Neural cell (in vitro differentiated cells): ENCODE measurements at regions not wholly inside any gene's neighbourhood (a gene's known extent, or its start where the extent isn't known, plus 50 kb on each side); places are given as distances from the start of the nearest gene placed in this dataset.

Experiments used
- H2AFZ ChIP-seq: fragments of 200-600, 300-800 bp; sonication (generic), shearing (Covaris generic); 2 replicates; pipeline ENCODE4 v1.6.0; 2014; ENCODE audit warnings: low read depth, mild to moderate bottlenecking, antibody characterized with exemption, low read length, moderate library complexity
- H3F3A ChIP-seq: fragments of 200-600 bp; shearing (Covaris generic); 2 replicates; pipeline ENCODE4 v1.6.1; 2016; ENCODE audit warnings: mild to moderate bottlenecking, moderate library complexity, mixed read lengths, antibody characterized with exemption, low read length; ENCODE audit not compliant: insufficient read depth, poor library complexity, severe bottlenecking
- H3K27ac ChIP-seq: fragments of 200-600, 300-800 bp; sonication (generic), shearing (Covaris generic); 2 replicates; pipeline ENCODE4 v1.5.1; 2014; ENCODE audit warnings: mild to moderate bottlenecking, low read length, moderate library complexity
- H3K27me3 ChIP-seq: fragments of 300-800, 200-600 bp; sonication (generic), shearing (Covaris generic); 2 replicates; pipeline ENCODE4 v1.6.0; 2014; ENCODE audit warnings: mild to moderate bottlenecking, low read depth, low read length, moderate library complexity; ENCODE audit not compliant: insufficient read depth
- H3K36me3 ChIP-seq: fragments of 300-800, 200-600 bp; sonication (generic), shearing (Covaris generic); 2 replicates; pipeline ENCODE4 v1.5.1; 2014; ENCODE audit warnings: mild to moderate bottlenecking, antibody characterized with exemption, low read length, moderate library complexity; ENCODE audit not compliant: insufficient read depth
- H3K4me2 ChIP-seq: fragments of 300-800, 200-600 bp; sonication (generic), shearing (Covaris generic); 2 replicates; pipeline ENCODE4 v1.6.0; 2014; ENCODE audit warnings: mild to moderate bottlenecking, low read length
- H3K4me3 ChIP-seq: fragments of 300-800, 200-600 bp; sonication (generic), shearing (Covaris generic); 2 replicates; pipeline ENCODE4 v1.5.1; 2014; ENCODE audit warnings: mild to moderate bottlenecking, low read length, moderate library complexity
- H3K79me2 ChIP-seq: fragments of 200-600 bp; shearing (Covaris generic); replicated peaks from 2 replicates; pipeline ENCODE4 v1.6.0; 2014; ENCODE audit warnings: mild to moderate bottlenecking, low read length, moderate library complexity; ENCODE audit not compliant: insufficient read depth
- H3K9ac ChIP-seq: fragments of 300-800, 200-600 bp; sonication (generic), shearing (Covaris generic); 2 replicates; pipeline ENCODE4 v1.6.1; 2016; ENCODE audit warnings: mild to moderate bottlenecking, low read length, mixed read lengths
- H3K9me2 ChIP-seq: fragments of 200-600 bp; shearing (Covaris generic); 2 replicates; pipeline ENCODE4 v1.6.1; 2016; ENCODE audit warnings: mild to moderate bottlenecking, low read length, mixed read lengths; ENCODE audit not compliant: insufficient read depth
- H3K9me3 ChIP-seq: fragments of 200-600, 300-800 bp; sonication (generic), shearing (Covaris generic); 2 replicates; pipeline ENCODE4 v1.6.1; 2016; ENCODE audit warnings: mild to moderate bottlenecking, mixed run types, low read length, moderate library complexity, mixed read lengths
- H4K20me1 ChIP-seq: fragments of 200-600 bp; shearing (Covaris generic); 2 replicates; pipeline ENCODE4 v1.6.1; 2016; ENCODE audit warnings: mild to moderate bottlenecking, mixed run types; ENCODE audit not compliant: insufficient read depth
- CTCF ChIP-seq: fragments of 450-650 bp; IDR thresholded peaks from 2 replicates; pipeline ENCODE4 v1.5.1; 2014; ENCODE audit warnings: antibody characterized with exemption, mild to moderate bottlenecking, moderate library complexity; ENCODE audit not compliant: poor library complexity, severe bottlenecking
- EP300 ChIP-seq: fragments of 450-650 bp; conservative IDR thresholded peaks from 2 replicates; pipeline ENCODE4 v1.6.1; 2014; ENCODE audit warnings: antibody characterized with exemption, mild to moderate bottlenecking, moderate library complexity; ENCODE audit not compliant: poor library complexity, severe bottlenecking
- EZH2 ChIP-seq: fragments of 200-600, 300-800 bp; shearing (Covaris generic), sonication (generic); IDR thresholded peaks from 2 replicates; pipeline ENCODE4 v1.6.1; 2014; ENCODE audit warnings: antibody characterized with exemption, low read length, borderline replicate concordance, mild to moderate bottlenecking; ENCODE audit not compliant: insufficient read depth, poor library complexity, severe bottlenecking
- MXI1 ChIP-seq: fragments of 450-650 bp; conservative IDR thresholded peaks from 2 replicates; pipeline ENCODE4 v1.6.1; 2014; ENCODE audit warnings: antibody characterized with exemption, mild to moderate bottlenecking; ENCODE audit not compliant: poor library complexity, severe bottlenecking
- POLR2AphosphoS5 ChIP-seq: IDR thresholded peaks from 2 replicates; pipeline ENCODE4 v1.6.1; 2012
- RAD21 ChIP-seq: fragments of 450-650 bp; conservative IDR thresholded peaks from 2 replicates; pipeline ENCODE4 v1.6.1; 2014; ENCODE audit warnings: antibody characterized with exemption, mild to moderate bottlenecking, moderate library complexity
- SMC3 ChIP-seq: fragments of 450-650 bp; conservative IDR thresholded peaks from 2 replicates; pipeline ENCODE4 v1.6.1; 2014; ENCODE audit warnings: antibody characterized with exemption, mild to moderate bottlenecking, moderate library complexity; ENCODE audit not compliant: poor library complexity
- TAF1 ChIP-seq: IDR thresholded peaks from 2 replicates; pipeline ENCODE4 v1.6.1; 2012; ENCODE audit warnings: low read depth
- TF ChIP-seq, protein P1 (sequence below): IDR thresholded peaks from 2 replicates; pipeline ENCODE4 v1.6.1; 2012; ENCODE audit warnings: borderline replicate concordance

- H4K20me1 ChIP-seq, result no peaks in the 10 kb centered on the region
- no peak overlapping the region for H2AFZ ChIP-seq
- H3K4me3 ChIP-seq, result no peak overlapping the region
- H3K9me3 ChIP-seq, result no peaks in the 10 kb centered on the region
- no peak overlapping the region for H3K27ac ChIP-seq
- no peak for TF ChIP-seq POLR2AphosphoS5
- TF ChIP-seq RAD21, result no peak
- TF ChIP-seq MXI1, result no peak
- no peak for TF ChIP-seq EZH2
- TF ChIP-seq SMC3, result no peak
- no peak for TF ChIP-seq CTCF
- no peak for TF ChIP-seq EP300
- TF ChIP-seq, protein P1, sequence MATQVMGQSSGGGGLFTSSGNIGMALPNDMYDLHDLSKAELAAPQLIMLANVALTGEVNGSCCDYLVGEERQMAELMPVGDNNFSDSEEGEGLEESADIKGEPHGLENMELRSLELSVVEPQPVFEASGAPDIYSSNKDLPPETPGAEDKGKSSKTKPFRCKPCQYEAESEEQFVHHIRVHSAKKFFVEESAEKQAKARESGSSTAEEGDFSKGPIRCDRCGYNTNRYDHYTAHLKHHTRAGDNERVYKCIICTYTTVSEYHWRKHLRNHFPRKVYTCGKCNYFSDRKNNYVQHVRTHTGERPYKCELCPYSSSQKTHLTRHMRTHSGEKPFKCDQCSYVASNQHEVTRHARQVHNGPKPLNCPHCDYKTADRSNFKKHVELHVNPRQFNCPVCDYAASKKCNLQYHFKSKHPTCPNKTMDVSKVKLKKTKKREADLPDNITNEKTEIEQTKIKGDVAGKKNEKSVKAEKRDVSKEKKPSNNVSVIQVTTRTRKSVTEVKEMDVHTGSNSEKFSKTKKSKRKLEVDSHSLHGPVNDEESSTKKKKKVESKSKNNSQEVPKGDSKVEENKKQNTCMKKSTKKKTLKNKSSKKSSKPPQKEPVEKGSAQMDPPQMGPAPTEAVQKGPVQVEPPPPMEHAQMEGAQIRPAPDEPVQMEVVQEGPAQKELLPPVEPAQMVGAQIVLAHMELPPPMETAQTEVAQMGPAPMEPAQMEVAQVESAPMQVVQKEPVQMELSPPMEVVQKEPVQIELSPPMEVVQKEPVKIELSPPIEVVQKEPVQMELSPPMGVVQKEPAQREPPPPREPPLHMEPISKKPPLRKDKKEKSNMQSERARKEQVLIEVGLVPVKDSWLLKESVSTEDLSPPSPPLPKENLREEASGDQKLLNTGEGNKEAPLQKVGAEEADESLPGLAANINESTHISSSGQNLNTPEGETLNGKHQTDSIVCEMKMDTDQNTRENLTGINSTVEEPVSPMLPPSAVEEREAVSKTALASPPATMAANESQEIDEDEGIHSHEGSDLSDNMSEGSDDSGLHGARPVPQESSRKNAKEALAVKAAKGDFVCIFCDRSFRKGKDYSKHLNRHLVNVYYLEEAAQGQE, result no peak
- H3F3A ChIP-seq, result no peaks in the 10 kb centered on the region
- H3K9ac ChIP-seq, result no peak overlapping the region
- no peak overlapping the region for H3K4me2 ChIP-seq
- no peaks in the 10 kb centered on the region for H3K79me2 ChIP-seq
- no peaks in the 10 kb centered on the region for H3K27me3 ChIP-seq
- no peaks in the 10 kb centered on the region for H3K9me2 ChIP-seq
- no peaks in the 10 kb centered on the region for H3K36me3 ChIP-seq
Observed at GRCh38 chr6:170205534-170206316, 85.2 kb downstream of the DLL1 start.

DNA sequence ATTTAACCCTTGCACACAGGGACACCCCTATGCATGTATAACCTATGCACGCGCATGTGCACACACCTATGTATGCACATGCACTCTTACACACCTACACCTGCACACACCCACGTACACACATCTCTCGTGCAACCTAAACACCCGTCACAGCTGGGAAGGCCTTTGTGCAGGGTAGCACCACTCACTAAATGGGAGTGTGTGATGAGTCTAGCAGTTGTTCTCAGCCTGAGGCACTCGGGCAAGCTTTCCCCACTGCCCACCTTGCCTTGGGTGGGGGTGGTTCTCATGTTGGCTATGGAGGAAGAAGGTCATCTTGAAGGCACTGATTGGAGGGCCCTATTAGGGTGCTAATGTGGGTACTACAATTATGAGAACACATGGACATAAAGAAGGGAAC is 85.8 kb downstream of the DLL1 start:
- no peaks in the 10 kb centered on the region for H3K79me2 ChIP-seq
- H3K9me3 ChIP-seq, result no peaks in the 10 kb centered on the region
- no peaks in the 10 kb centered on the region for H3K9me2 ChIP-seq
- H3K4me3 ChIP-seq, result no peak overlapping the region
- no peaks in the 10 kb centered on the region for H3K27me3 ChIP-seq
- H3K4me2 ChIP-seq, result no peak overlapping the region
- H3K27ac ChIP-seq, result no peak overlapping the region
- no peaks in the 10 kb centered on the region for H3K36me3 ChIP-seq
- H2AFZ ChIP-seq, result no peak overlapping the region
- H3K9ac ChIP-seq, result no peak overlapping the region
- no peaks in the 10 kb centered on the region for H3F3A ChIP-seq
- TF ChIP-seq RAD21, result no peak
- TF ChIP-seq EZH2, result no peak
- no peak for TF ChIP-seq CTCF
- TF ChIP-seq MXI1, result no peak
- no peak for TF ChIP-seq TAF1
- TF ChIP-seq POLR2AphosphoS5, result no peak
- TF ChIP-seq SMC3, result no peak
- no peak for TF ChIP-seq EP300
- TF ChIP-seq, protein P1, result no peak
- H4K20me1 ChIP-seq, result no peaks in the 10 kb centered on the region
